ENCODE measurements at regions not wholly inside any gene's neighbourhood (a gene's known extent, or its start where the extent isn't known, plus 50 kb on each side); places are given as distances from the start of the nearest gene placed in this dataset.
A peak's percentile ranks its signal among the peaks of the same experiment; 100 is the strongest.

GRCh38 chr16:85971902-85972638 is 73.1 kb downstream of the IRF8 start:
- no peak for DNase-seq

GRCh38 chr16:85974428-85975375 is 75.7 kb downstream of the IRF8 start:
- DNase-seq, result no peak

GRCh38 chr16:85975451-85975981 is 76.6 kb downstream of the IRF8 start:
- no peak for DNase-seq

- no peak for DNase-seq
Observed at GRCh38 chr16:85978291-85978775, 79.4 kb downstream of the IRF8 start.

GRCh38 chr16:85978976-85979375 is 80.0 kb downstream of the IRF8 start:
- DNase-seq, result no peak

GRCh38 chr16:85979605-85980004 is 80.6 kb downstream of the IRF8 start:
- DNase-seq, result no peak

GRCh38 chr16:85980686-85981085 is 81.7 kb downstream of the IRF8 start:
- DNase-seq, result no peak

- DNase-seq, result no peak
Observed at GRCh38 chr16:85981826-85982562, 83.0 kb downstream of the IRF8 start.

- DNase-seq, result peak in 1 of 2 donors; percentile 23
Observed at GRCh38 chr16:85982563-85982939, 83.6 kb downstream of the IRF8 start.

- no peak for DNase-seq
Observed at GRCh38 chr16:85983064-85983463, 84.1 kb downstream of the IRF8 start.

GRCh38 chr16:85983606-85984230 is 84.8 kb downstream of the IRF8 start:
- DNase-seq, result no peak

- DNase-seq, result no peak
Observed at GRCh38 chr16:85984231-85984880, 85.4 kb downstream of the IRF8 start.

GRCh38 chr16:85984947-85985451 is 86.0 kb downstream of the IRF8 start:
- DNase-seq, result no peak

GRCh38 chr16:85986931-85987749 is 88.2 kb downstream of the IRF8 start:
- DNase-seq, result no peak

GRCh38 chr16:85987750-85988078 is 88.8 kb downstream of the IRF8 start:
- no peak for DNase-seq

GRCh38 chr16:85988306-85988705 is 89.3 kb downstream of the IRF8 start:
- no peak for DNase-seq

- DNase-seq, result no peak
Observed at GRCh38 chr16:85988723-85989313, 89.9 kb downstream of the IRF8 start.

GRCh38 chr16:85989376-85989775 is 90.4 kb downstream of the IRF8 start:
- no peak for DNase-seq

GRCh38 chr16:85989863-85990643 is 91.1 kb downstream of the IRF8 start:
- DNase-seq, result no peak
